OCI-LY7 (cell line): ENCODE measurements at regions not wholly inside any gene's neighbourhood (a gene's known extent, or its start where the extent isn't known, plus 50 kb on each side); places are given as distances from the start of the nearest gene placed in this dataset.

ENCODE experiments used
- BruUV-seq: library from RNA; stranded (reverse); fragments of 400-500 nt; replicated peaks from 2 replicates; lab custom pipeline; 2021; lab: Mats Ljungman, UMichigan
- CTCF ChIA-PET: fragments of 300-600 bp; sonication (Branson Sonifier 250); formaldehyde crosslinking; loops from one replicate; lab custom pipeline; 2022; ENCODE audit warnings: antibody characterized with exemption; ENCODE audit not compliant: unreplicated experiment; lab: Charles Lee
- POLR2A ChIA-PET: fragments of 300-600 bp; sonication (Branson Sonifier 250); formaldehyde crosslinking; loops from one replicate; lab custom pipeline; 2022; ENCODE audit warnings: antibody characterized with exemption; lab: Charles Lee
- DNase-seq: peaks from one replicate; pipeline ENCODE4 v3.0.0-alpha.2; 2015; ENCODE audit warnings: low spot score
- H2AFZ ChIP-seq: fragments of 200-600 bp; sonication (generic), shearing (Covaris generic); 2 replicates; pipeline ENCODE4 v1.6.1; 2014; ENCODE audit warnings: mild to moderate bottlenecking, antibody characterized with exemption, low read length, moderate library complexity
- H3K27ac ChIP-seq: fragments of 200-600 bp; sonication (generic); 2 replicates; pipeline ENCODE4 v1.5.1; 2014; ENCODE audit warnings: mixed run types, low read depth, mild to moderate bottlenecking, moderate library complexity, low read length, inconsistent platforms; ENCODE audit not compliant: poor library complexity, severe bottlenecking
- H3K36me3 ChIP-seq: fragments of 200-600 bp; sonication (generic); 2 replicates; pipeline ENCODE4 v1.6.1; 2014; ENCODE audit warnings: mild to moderate bottlenecking, antibody characterized with exemption, low read length, moderate library complexity, mixed read lengths; ENCODE audit not compliant: insufficient read depth
- H3K4me1 ChIP-seq: fragments of 200-600 bp; sonication (generic); 2 replicates; pipeline ENCODE4 v1.5.1; 2014; ENCODE audit warnings: mild to moderate bottlenecking, low read length; ENCODE audit not compliant: insufficient read depth, poor library complexity, severe bottlenecking
- H3K4me2 ChIP-seq: fragments of 200-600 bp; sonication (generic); 2 replicates; pipeline ENCODE4 v1.6.1; 2014; ENCODE audit warnings: mild to moderate bottlenecking, low read length
- H3K4me3 ChIP-seq: fragments of 200-600 bp; sonication (generic); 2 replicates; pipeline ENCODE4 v1.5.1; 2014; ENCODE audit warnings: mild to moderate bottlenecking, low read depth, low read length; ENCODE audit not compliant: poor library complexity, severe bottlenecking
- H3K79me2 ChIP-seq: fragments of 200-600 bp; sonication (generic); 2 replicates; pipeline ENCODE4 v1.6.1; 2016; ENCODE audit warnings: low read depth, mild to moderate bottlenecking, low read length, moderate library complexity, mixed read lengths; ENCODE audit not compliant: insufficient read depth
- H3K9me2 ChIP-seq: fragments of 200-600 bp; sonication (generic); 2 replicates; pipeline ENCODE4 v1.6.1; 2016; ENCODE audit warnings: mild to moderate bottlenecking, low read length, mixed read lengths; ENCODE audit not compliant: insufficient read depth
- H3K9me3 ChIP-seq: fragments of 200-600 bp; sonication (generic); 2 replicates; pipeline ENCODE4 v1.6.1; 2014; ENCODE audit warnings: mild to moderate bottlenecking, mixed run types, low read length, mixed read lengths
- H4K20me1 ChIP-seq: fragments of 200-600 bp; sonication (generic); 2 replicates; pipeline ENCODE4 v1.6.1; 2014; ENCODE audit warnings: mild to moderate bottlenecking, antibody characterized with exemption, low read length, moderate library complexity, mixed read lengths; ENCODE audit not compliant: insufficient read depth
- EZH2phosphoT487 ChIP-seq: fragments of 200-600 bp; sonication (generic); IDR thresholded peaks from 2 replicates; pipeline ENCODE4 v1.6.1; 2018; ENCODE audit warnings: low read depth, borderline replicate concordance, mild to moderate bottlenecking, mixed run types, antibody characterized with exemption, low read length, moderate library complexity, mixed read lengths
- intact Hi-C: fragments of 100-400 bp; cut with micrococcal nuclease; formaldehyde crosslinking; loops from one replicate; pipeline ENCODE4 v1.10.0; 2022; ENCODE audit not compliant: unreplicated experiment
- TF ChIP-seq, protein P1 (sequence below): fragments of 200-600 bp; sonication (generic); conservative IDR thresholded peaks from 2 replicates; pipeline ENCODE4 v1.5.1; 2014; ENCODE audit warnings: mild to moderate bottlenecking, antibody characterized with exemption, low read length, moderate library complexity, mixed read lengths

DNA sequence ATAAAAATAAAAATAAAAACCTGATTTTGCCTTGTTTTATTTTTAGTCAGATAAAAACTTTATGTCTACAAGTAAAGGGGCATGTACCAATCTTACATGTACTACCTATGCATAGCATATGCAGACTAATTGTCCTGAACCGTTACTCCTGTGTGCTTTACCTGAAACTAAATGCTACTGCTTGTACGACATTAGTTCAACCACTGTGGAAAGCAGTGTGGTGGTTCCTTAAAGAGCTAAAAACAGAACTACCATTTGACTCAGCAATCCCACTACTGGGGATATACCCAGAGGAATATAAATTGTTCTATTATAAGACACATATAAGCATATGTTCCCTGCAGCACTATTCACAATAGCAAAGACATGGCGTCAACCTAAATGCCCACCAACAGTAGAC is 426.0 kb upstream of the PMFBP1 start:
- TF ChIP-seq, protein P1, sequence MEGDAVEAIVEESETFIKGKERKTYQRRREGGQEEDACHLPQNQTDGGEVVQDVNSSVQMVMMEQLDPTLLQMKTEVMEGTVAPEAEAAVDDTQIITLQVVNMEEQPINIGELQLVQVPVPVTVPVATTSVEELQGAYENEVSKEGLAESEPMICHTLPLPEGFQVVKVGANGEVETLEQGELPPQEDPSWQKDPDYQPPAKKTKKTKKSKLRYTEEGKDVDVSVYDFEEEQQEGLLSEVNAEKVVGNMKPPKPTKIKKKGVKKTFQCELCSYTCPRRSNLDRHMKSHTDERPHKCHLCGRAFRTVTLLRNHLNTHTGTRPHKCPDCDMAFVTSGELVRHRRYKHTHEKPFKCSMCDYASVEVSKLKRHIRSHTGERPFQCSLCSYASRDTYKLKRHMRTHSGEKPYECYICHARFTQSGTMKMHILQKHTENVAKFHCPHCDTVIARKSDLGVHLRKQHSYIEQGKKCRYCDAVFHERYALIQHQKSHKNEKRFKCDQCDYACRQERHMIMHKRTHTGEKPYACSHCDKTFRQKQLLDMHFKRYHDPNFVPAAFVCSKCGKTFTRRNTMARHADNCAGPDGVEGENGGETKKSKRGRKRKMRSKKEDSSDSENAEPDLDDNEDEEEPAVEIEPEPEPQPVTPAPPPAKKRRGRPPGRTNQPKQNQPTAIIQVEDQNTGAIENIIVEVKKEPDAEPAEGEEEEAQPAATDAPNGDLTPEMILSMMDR: no peak
- no peak for TF ChIP-seq EZH2phosphoT487
- ChIA-PET POLR2A (interaction anchor here (0.7 kb wide), 1 partner anchor 13 kb away, joined by 3 read pairs; no protein-coding TSS in a partner anchor), CTCF (no interaction called here)
- Histone ChIP-seq H4K20me1 (no peaks in the 10 kb centered on the region), H3K4me2 (no peak overlapping the region), H3K27ac (no peak overlapping the region), H3K36me3 (no peaks in the 10 kb centered on the region), H3K9me2 (no peaks in the 10 kb centered on the region), H3K4me1 (no peaks in the 10 kb centered on the region), H3K9me3 (no peaks in the 10 kb centered on the region), H3K4me3 (no peak overlapping the region), H2AFZ (no peak overlapping the region), H3K79me2 (no peaks in the 10 kb centered on the region)
- intact Hi-C loops: no loop called here
- DNase-seq: no peak
- BruUV-seq: no TSS peak

DNA sequence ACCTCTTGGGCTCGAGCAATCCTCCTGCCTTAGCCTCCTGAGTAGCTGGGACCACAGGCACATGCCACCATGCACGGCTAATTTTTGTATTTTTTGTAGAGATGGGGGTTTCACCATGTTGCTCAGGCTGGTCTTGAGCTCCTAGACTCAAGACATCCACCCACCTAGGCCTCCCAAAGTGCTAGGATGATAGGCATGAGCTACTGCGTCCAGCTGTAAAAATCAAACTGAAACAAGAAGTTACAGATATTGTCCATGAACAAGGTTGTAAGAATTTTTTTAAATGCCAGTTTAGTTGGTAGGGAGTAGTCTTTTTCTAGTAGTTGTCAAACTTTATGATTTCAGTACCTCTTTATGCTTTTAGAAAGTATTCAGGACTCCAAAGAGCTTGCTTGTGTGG is 424.4 kb upstream of the PMFBP1 start:
- CTCF ChIA-PET: no interaction called here
- H4K20me1 ChIP-seq: no peaks in the 10 kb centered on the region
- BruUV-seq: no TSS peak
- intact Hi-C loops: no loop called here
- TF ChIP-seq, protein P1: no peak
- TF ChIP-seq EZH2phosphoT487: no peak
- H3K4me1 ChIP-seq: no peaks in the 10 kb centered on the region
- no peaks in the 10 kb centered on the region for H3K9me3 ChIP-seq
- no peak overlapping the region for H3K4me3 ChIP-seq
- no peak overlapping the region for H3K4me2 ChIP-seq
- H3K27ac ChIP-seq: no peak overlapping the region
- no peaks in the 10 kb centered on the region for H3K79me2 ChIP-seq
- POLR2A ChIA-PET: no interaction called here
- H3K9me2 ChIP-seq: no peaks in the 10 kb centered on the region
- H2AFZ ChIP-seq: no peak overlapping the region
- DNase-seq: no peak
- no peaks in the 10 kb centered on the region for H3K36me3 ChIP-seq

DNA sequence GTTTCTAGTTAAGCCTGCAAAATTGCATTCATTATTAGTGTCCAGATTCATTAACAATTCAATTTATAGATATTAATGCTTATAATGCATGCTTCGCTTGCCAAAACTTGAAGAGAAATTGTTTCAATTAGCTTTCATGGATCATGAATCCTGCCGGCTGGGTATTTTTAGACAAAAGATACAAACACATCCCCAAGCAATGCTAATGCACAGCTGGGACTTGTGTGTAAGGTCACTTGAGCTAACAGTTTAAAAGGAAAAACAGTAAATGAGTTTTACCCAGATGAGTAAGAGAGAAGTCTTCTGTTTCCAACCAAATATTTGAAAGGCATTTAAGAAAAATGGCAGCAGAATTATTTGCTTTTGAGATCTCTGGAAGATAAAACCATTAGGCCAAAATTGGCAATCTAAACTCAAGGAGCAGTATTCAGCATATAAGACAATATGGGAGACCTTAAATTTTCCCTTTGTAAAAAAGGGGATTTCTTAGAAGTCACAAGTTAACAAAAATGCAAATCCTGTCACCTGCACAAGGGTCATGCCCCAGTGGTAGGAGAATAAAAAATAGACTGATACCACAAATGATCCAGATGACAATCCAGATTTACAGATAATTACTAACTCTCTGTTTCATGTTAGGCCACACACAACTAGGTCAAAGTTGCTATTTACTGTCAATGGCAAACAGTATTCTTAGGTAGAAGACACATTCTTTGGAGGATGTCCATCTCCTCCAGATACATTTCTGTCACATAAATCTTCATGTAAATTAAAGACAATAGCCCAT is 418.4 kb upstream of the PMFBP1 start:
- DNase-seq: peak; percentile 3
- CTCF ChIA-PET: no interaction called here
- H3K4me2 ChIP-seq: peak overlapping the region; percentile 34
- H3K4me3 ChIP-seq: no peak overlapping the region
- no peaks in the 10 kb centered on the region for H4K20me1 ChIP-seq
- no peaks in the 10 kb centered on the region for H3K79me2 ChIP-seq
- H3K9me3 ChIP-seq: no peaks in the 10 kb centered on the region
- H3K27ac ChIP-seq: no peak overlapping the region
- peaks cover 15% of the 10 kb centered on the region for H3K4me1 ChIP-seq
- H3K36me3 ChIP-seq: no peaks in the 10 kb centered on the region
- POLR2A ChIA-PET: interaction anchor here (0.6 to 1.1 kb wide), 4 partner anchors 11 to 600 kb away, joined by 3 to 4 read pairs (median 3); no protein-coding TSS in a partner anchor
- no TSS peak for BruUV-seq
- H3K9me2 ChIP-seq: no peaks in the 10 kb centered on the region
- intact Hi-C loops: no loop called here
- TF ChIP-seq, protein P1: no peak
- TF ChIP-seq EZH2phosphoT487: no peak
- no peak overlapping the region for H2AFZ ChIP-seq
